ENCODE measurements at regions not wholly inside any gene's neighbourhood (a gene's known extent, or its start where the extent isn't known, plus 50 kb on each side); places are given as distances from the start of the nearest gene placed in this dataset.

- intact Hi-C loops (cut with DNase I) = no loop called here
- Histone ChIP-seq H3K9ac (ENCODE audit: low read length in 3 of 3) (no peak overlapping the region), H3K4me3 (ENCODE audit: low read length in 3 of 3) (no peak overlapping the region), H3K4me1 (ENCODE audit: control insufficient read depth in 2 of 3, insufficient read depth in 2 of 3, low read depth in 1 of 3, low read length in 3 of 3) (no peaks in the 10 kb centered on the region), H3K9me3 (ENCODE audit: control insufficient read depth in 2 of 3, insufficient read depth in 1 of 3, low read length in 3 of 3) (no peaks in the 10 kb centered on the region), H3K27ac (ENCODE audit: low read depth in 2 of 2, low read length in 2 of 2) (no peak overlapping the region), H3K27me3 (ENCODE audit: control insufficient read depth, insufficient read depth, low read length) (no peaks in the 10 kb centered on the region), H3K36me3 (ENCODE audit: control insufficient read depth in 2 of 3, insufficient read depth in 3 of 3, low read length in 3 of 3) (no peaks in the 10 kb centered on the region)
- peak in 1 of 5 donors; percentile 29 for DNase-seq
- TF ChIP-seq CTCF (IDR thresholded peaks at IDR 0.05; ENCODE audit: borderline replicate concordance, extremely low read depth, insufficient read depth) = no peak
- no peak for FAIRE-seq
Measured at GRCh38 chr12:130254461-130255276, 83.0 kb upstream of the PIWIL1 start.

GRCh38 chr12:130258863-130259262, 78.8 kb upstream of the PIWIL1 start:
- no peaks in the 10 kb centered on the region for H3K9me3 ChIP-seq (ENCODE audit: control insufficient read depth in 2 of 3, insufficient read depth in 1 of 3, low read length in 3 of 3)
- no peak overlapping the region for H3K9ac ChIP-seq (ENCODE audit: low read length in 3 of 3)
- no peak overlapping the region for H3K27ac ChIP-seq (ENCODE audit: low read depth in 2 of 2, low read length in 2 of 2)
- DNase-seq (peak in 1 of 5 donors; percentile 17), FAIRE-seq (no peak)
- H3K4me3 ChIP-seq (ENCODE audit: low read length in 3 of 3) = no peak overlapping the region
- no peaks in the 10 kb centered on the region for H3K4me1 ChIP-seq (ENCODE audit: control insufficient read depth in 2 of 3, insufficient read depth in 2 of 3, low read depth in 1 of 3, low read length in 3 of 3)
- TF ChIP-seq CTCF (IDR thresholded peaks at IDR 0.05; ENCODE audit: borderline replicate concordance, extremely low read depth, insufficient read depth) = no peak
- no peaks in the 10 kb centered on the region for H3K27me3 ChIP-seq (ENCODE audit: control insufficient read depth, insufficient read depth, low read length)
- intact Hi-C loops (cut with DNase I) = no loop called here
- no peaks in the 10 kb centered on the region for H3K36me3 ChIP-seq (ENCODE audit: control insufficient read depth in 2 of 3, insufficient read depth in 3 of 3, low read length in 3 of 3)

DNA sequence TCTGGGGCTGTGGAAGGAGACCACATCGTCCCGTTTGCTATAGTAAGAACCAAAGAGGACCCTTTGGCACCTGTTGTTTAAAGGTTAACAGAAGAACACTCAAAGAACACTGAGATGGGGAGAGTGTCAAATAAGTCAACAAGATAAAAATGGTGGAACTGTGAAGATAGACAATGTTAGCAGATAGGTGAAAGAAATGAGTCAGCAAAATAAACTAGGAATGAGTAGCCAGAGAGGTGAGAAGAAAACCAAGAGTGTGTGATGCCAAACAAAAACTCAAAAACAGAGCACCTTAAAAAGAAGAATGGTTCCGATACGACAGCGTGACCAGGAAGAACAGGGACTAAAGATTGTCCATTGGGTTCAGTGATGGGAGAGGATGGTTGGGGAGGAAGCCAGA, 74.7 kb upstream of the PIWIL1 start:
- intact Hi-C loops (cut with DNase I) = no loop called here
- no peak overlapping the region for H3K27ac ChIP-seq (ENCODE audit: low read depth in 2 of 2, low read length in 2 of 2)
- no peaks in the 10 kb centered on the region for H3K9me3 ChIP-seq (ENCODE audit: control insufficient read depth in 2 of 3, insufficient read depth in 1 of 3, low read length in 3 of 3)
- no peaks in the 10 kb centered on the region for H3K36me3 ChIP-seq (ENCODE audit: control insufficient read depth in 2 of 3, insufficient read depth in 3 of 3, low read length in 3 of 3)
- no peaks in the 10 kb centered on the region for H3K4me1 ChIP-seq (ENCODE audit: control insufficient read depth in 2 of 3, insufficient read depth in 2 of 3, low read depth in 1 of 3, low read length in 3 of 3)
- no peak overlapping the region for H3K9ac ChIP-seq (ENCODE audit: low read length in 3 of 3)
- no peaks in the 10 kb centered on the region for H3K27me3 ChIP-seq (ENCODE audit: control insufficient read depth, insufficient read depth, low read length)
- no peak overlapping the region for H3K4me3 ChIP-seq (ENCODE audit: low read length in 3 of 3)
- FAIRE-seq (no peak), DNase-seq (no peak)
- no peak for TF ChIP-seq CTCF (IDR thresholded peaks at IDR 0.05; ENCODE audit: borderline replicate concordance, extremely low read depth, insufficient read depth)
